DND-41 (cell line): ENCODE measurements at regions not wholly inside any gene's neighbourhood (a gene's known extent, or its start where the extent isn't known, plus 50 kb on each side); places are given as distances from the start of the nearest gene placed in this dataset.

ENCODE experiments used
- ATAC-seq: fragments of 200-7000 bp; cut with Tn5 transposase; 3 replicates; pipeline ENCODE4 v1.9.1; 2021; ENCODE audit warnings: low read depth; ENCODE audit not compliant: insufficient read depth
- DNase-seq: peaks from one replicate; pipeline ENCODE4 v3.0.0-alpha.2; 2020
- H2AFZ ChIP-seq: 2 replicates; pipeline ENCODE4 v1.6.0; 2012; ENCODE audit warnings: low read depth, low read length
- H3K27ac ChIP-seq: 2 replicates; pipeline ENCODE4 v1.5.1; 2012; ENCODE audit warnings: low read length, inconsistent platforms
- H3K27me3 ChIP-seq: fragments of 200-600 bp; sonication (generic); 2 replicates; pipeline ENCODE4 v1.6.0; 2012; ENCODE audit warnings: low read length, mild to moderate bottlenecking, inconsistent platforms; ENCODE audit not compliant: insufficient read depth, poor library complexity
- H3K36me3 ChIP-seq: 2 replicates; pipeline ENCODE4 v1.5.1; 2012; ENCODE audit warnings: low read length, inconsistent platforms; ENCODE audit not compliant: insufficient read depth
- H3K4me1 ChIP-seq: 2 replicates; pipeline ENCODE4 v1.5.1; 2012; ENCODE audit warnings: mild to moderate bottlenecking, low read length; ENCODE audit not compliant: insufficient read depth
- H3K4me2 ChIP-seq: 2 replicates; pipeline ENCODE4 v1.6.0; 2012; ENCODE audit warnings: mild to moderate bottlenecking, moderate library complexity, low read length, inconsistent platforms; ENCODE audit not compliant: insufficient read depth
- H3K4me3 ChIP-seq, 2 experiments: fragments of 200-600 bp in 1 of 2; shearing (Covaris generic) in 1 of 2; 2 replicates each; pipeline ENCODE4 v1.5.1; 2012 to 2016; ENCODE audit warnings: inconsistent platforms in 2 of 2, low read length in 2 of 2, mild to moderate bottlenecking in 2 of 2, low read depth in 1 of 2, moderate library complexity in 1 of 2
- H3K79me2 ChIP-seq: 2 replicates; pipeline ENCODE4 v1.6.0; 2012; ENCODE audit warnings: low read length, inconsistent platforms; ENCODE audit not compliant: insufficient read depth
- H3K9ac ChIP-seq: 2 replicates; pipeline ENCODE4 v1.6.0; 2012; ENCODE audit warnings: low read depth, mild to moderate bottlenecking, inconsistent platforms, low read length, moderate library complexity
- H3K9me3 ChIP-seq: 2 replicates; pipeline ENCODE4 v1.5.1; 2012; ENCODE audit warnings: low read length, moderate library complexity, mild to moderate bottlenecking, inconsistent platforms; ENCODE audit not compliant: insufficient read depth, severe bottlenecking
- H4K20me1 ChIP-seq: 2 replicates; pipeline ENCODE4 v1.6.0; 2012; ENCODE audit warnings: low read length; ENCODE audit not compliant: insufficient read depth
- CTCF ChIP-seq: IDR thresholded peaks from 2 replicates; pipeline ENCODE4 v1.5.1; 2012; ENCODE audit warnings: borderline replicate concordance, low read length, moderate library complexity, mild to moderate bottlenecking; ENCODE audit not compliant: poor library complexity, severe bottlenecking; ENCODE audit errors: extremely low read depth
- EZH2 ChIP-seq: IDR thresholded peaks from 3 replicates; pipeline ENCODE4 v1.6.1; 2012; ENCODE audit warnings: borderline replicate concordance, low read depth, mild to moderate bottlenecking, moderate library complexity, low read length, inconsistent platforms; ENCODE audit not compliant: severe bottlenecking

- Histone ChIP-seq H3K4me2 (no peak overlapping the region), H3K4me3 (no peak overlapping the region), H4K20me1 (no peaks in the 10 kb centered on the region), H3K36me3 (no peaks in the 10 kb centered on the region), H3K9ac (no peak overlapping the region), H3K4me1 (no peaks in the 10 kb centered on the region), H3K27me3 (no peaks in the 10 kb centered on the region), H3K79me2 (no peaks in the 10 kb centered on the region), H3K9me3 (no peaks in the 10 kb centered on the region), H2AFZ (no peak overlapping the region), H3K27ac (no peak overlapping the region)
- no peak for DNase-seq
- TF ChIP-seq CTCF (no peak), EZH2 (no peak)
- ATAC-seq = no peak
Measured at GRCh38 chr16:55037966-55038365, 107.3 kb downstream of the IRX5 start.

GRCh38 chr16:55039042-55039441 lies 108.4 kb downstream of the IRX5 start:
- no peak overlapping the region for H2AFZ ChIP-seq
- H3K79me2 ChIP-seq = no peaks in the 10 kb centered on the region
- H3K4me3 ChIP-seq = no peak overlapping the region
- no peaks in the 10 kb centered on the region for H3K9me3 ChIP-seq
- H3K27ac ChIP-seq = no peak overlapping the region
- H4K20me1 ChIP-seq = no peaks in the 10 kb centered on the region
- H3K4me2 ChIP-seq = no peak overlapping the region
- no peak for DNase-seq
- H3K9ac ChIP-seq = no peak overlapping the region
- no peak for TF ChIP-seq EZH2
- TF ChIP-seq CTCF = no peak
- ATAC-seq = no peak
- H3K36me3 ChIP-seq = no peaks in the 10 kb centered on the region
- no peaks in the 10 kb centered on the region for H3K27me3 ChIP-seq
- no peaks in the 10 kb centered on the region for H3K4me1 ChIP-seq

- H3K9ac ChIP-seq = no peak overlapping the region
- H3K27ac ChIP-seq = no peak overlapping the region
- no peaks in the 10 kb centered on the region for H3K27me3 ChIP-seq
- no peak overlapping the region for H3K4me2 ChIP-seq
- no peaks in the 10 kb centered on the region for H4K20me1 ChIP-seq
- no peaks in the 10 kb centered on the region for H3K4me1 ChIP-seq
- H3K36me3 ChIP-seq = no peaks in the 10 kb centered on the region
- H2AFZ ChIP-seq = no peak overlapping the region
- no peak overlapping the region for H3K4me3 ChIP-seq
- TF ChIP-seq CTCF (no peak), EZH2 (no peak)
- H3K79me2 ChIP-seq = no peaks in the 10 kb centered on the region
- ATAC-seq (no peak), DNase-seq (no peak)
- H3K9me3 ChIP-seq = no peaks in the 10 kb centered on the region
Measured at GRCh38 chr16:55039511-55039910, 108.8 kb downstream of the IRX5 start.

GRCh38 chr16:55039931-55040330 lies 109.3 kb downstream of the IRX5 start:
- no peak overlapping the region for H3K4me2 ChIP-seq

More at GRCh38 chr16:55039931-55040330, 109.3 kb downstream of the IRX5 start:
- H3K9ac ChIP-seq = no peak overlapping the region
- H3K27me3 ChIP-seq = no peaks in the 10 kb centered on the region
- no peak overlapping the region for H2AFZ ChIP-seq
- no peaks in the 10 kb centered on the region for H4K20me1 ChIP-seq
- H3K4me1 ChIP-seq = no peaks in the 10 kb centered on the region
- no peak overlapping the region for H3K4me3 ChIP-seq
- H3K27ac ChIP-seq = no peak overlapping the region
- TF ChIP-seq CTCF = no peak
- TF ChIP-seq EZH2 = no peak
- ATAC-seq = no peak
- H3K36me3 ChIP-seq = no peaks in the 10 kb centered on the region
- no peaks in the 10 kb centered on the region for H3K9me3 ChIP-seq
- DNase-seq = no peak
- H3K79me2 ChIP-seq = no peaks in the 10 kb centered on the region
